NAMALWA (cell line): ENCODE measurements at regions not wholly inside any gene's neighbourhood (a gene's known extent, or its start where the extent isn't known, plus 50 kb on each side); places are given as distances from the start of the nearest gene placed in this dataset.

Experiments
- DNase-seq: peaks from one replicate; pipeline ENCODE4 v3.0.0-alpha.2; 2015; ENCODE audit warnings: low spot score

DNA sequence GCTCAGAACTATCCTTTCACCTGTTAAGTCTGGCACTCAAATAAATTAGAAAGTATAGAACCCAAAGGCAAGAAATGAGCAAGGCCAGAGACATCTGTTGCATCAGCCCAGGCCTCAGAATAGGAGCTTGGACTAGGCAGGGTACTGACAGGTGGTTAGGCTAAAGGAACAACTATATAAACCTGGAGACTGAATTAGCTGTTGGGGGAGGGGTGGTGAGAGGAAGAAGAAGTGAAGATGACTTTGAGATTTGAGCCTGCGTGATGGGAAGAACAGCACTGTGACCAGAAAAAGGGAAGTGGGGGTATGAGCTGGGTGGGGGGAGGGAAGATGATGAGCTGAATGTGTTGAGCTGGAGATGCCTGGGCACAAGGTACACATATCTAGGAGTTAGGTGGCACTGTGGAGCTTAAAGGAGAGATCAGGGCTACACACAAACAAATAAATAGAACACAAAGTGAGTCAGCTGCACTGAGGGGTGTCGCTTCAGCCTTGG lies 244.7 kb downstream of the PTEN start:
- peak; percentile 93 for DNase-seq

DNA sequence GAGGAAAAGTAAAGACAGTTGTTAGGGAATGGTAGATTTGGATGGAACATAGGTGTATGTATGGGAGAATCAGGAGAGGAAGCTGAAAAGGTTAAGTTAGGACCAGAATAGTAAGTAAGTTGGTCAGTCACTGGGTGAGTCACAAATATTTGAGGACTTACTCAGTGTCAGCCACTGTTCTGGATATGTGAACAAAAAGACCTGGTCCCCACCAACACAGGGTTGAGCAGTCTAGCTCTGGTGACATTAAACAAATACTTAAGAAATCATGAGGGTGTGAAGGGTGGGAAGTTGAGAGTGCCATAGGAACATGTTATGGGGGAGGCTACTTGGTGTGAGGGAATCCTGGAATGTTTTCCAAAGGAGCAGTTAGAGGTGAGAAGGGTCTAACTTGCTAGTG lies 246.9 kb downstream of the PTEN start:
- DNase-seq: no peak

DNA sequence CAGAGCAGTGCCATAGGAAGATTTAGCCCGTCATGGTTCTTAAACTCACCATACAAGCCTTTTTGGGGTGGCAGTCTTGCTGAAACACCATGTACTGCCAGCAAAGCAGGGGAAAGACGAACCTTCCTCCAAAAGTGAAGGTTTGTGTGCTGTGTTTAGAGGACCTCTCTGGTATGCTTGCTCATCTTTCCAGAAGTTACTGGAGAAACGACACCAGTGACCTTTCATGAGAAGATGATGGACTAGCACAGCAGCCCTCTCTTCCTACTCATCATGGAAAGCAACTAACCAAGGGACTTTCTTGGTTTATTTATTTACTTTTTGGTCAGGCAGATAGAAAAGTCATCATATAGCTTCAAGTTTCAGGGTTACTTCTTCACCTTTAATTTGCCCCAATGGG lies 247.4 kb downstream of the PTEN start:
- no peak for DNase-seq

- DNase-seq: no peak
Observed at GRCh38 chr10:88111294-88111693, 247.9 kb downstream of the PTEN start.

- peak; percentile 77 for DNase-seq
Observed at GRCh38 chr10:88113232-88113631, 249.8 kb downstream of the PTEN start.

DNA sequence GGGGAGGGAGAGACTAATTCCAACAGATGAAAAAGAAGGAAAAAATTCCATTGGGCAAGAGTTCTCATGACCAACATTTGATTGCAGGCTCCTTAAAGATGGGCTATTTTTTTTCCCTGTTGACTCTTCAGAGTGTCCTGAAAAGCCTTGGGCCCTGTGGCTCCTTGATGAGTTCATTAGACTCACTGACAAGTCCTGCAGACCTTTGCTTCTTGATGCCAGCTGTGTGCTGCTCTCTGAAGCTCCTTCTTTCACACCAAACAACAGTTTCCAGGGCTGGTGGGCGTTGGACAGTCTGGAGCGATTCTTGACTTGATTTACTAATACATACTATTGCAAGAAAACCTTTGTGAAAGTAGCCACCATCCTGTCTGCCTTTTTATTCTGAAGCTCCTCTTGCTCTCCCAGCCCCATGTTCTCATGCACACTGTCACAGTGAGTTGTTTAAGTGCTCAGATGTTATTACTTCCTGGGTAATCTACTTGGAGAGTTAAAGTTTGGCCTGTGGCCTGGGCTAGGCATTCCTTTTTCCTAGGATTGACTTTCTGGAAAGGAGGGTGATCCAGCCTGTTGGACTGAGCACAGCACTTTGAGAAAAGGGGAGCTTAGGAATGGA lies 250.3 kb downstream of the PTEN start:
- DNase-seq: peak; percentile 43

DNA sequence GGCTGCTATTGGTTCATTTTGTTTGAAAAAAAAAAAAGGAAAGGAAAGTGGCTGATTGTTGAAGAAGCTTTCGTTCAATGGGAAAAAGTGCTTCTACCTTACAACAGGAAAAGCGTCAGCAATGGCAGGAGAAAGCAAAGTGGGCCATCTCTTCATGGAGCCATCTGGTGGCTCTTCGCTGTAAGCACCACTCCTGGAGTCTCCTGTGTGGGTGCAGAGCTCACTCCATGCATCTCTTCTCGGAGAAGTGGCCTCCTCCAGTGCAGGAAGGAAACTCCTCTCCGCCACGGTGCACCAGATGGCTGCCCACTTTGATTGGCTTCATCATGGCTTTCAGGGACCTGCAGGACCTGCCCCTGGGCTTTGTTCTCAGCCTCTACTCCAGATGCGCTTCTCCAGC lies 250.9 kb downstream of the PTEN start:
- peak; percentile 82 for DNase-seq

GRCh38 chr10:88115407-88115806 lies 252.0 kb downstream of the PTEN start:
- DNase-seq: no peak

GRCh38 chr10:88115968-88116367 lies 252.5 kb downstream of the PTEN start:
- no peak for DNase-seq

DNA sequence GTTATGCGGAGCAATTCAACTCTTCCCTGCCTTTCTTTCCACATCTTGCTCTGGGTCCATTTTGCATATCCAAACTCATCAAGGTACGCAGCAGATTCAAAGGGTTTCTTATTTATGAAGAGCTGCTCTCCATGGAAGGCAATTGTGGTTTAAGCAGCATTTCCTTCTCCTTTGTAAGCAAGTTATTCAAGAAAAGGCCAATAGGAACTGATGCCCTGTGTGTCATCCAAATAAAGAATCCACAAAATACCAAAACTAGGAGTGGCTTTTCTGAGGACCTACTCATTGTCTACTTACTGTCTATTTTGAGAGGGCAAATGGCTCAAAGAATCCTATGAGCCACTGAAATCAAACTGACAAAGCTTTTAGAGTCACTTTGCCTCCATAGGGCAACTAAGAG lies 253.1 kb downstream of the PTEN start:
- no peak for DNase-seq

DNA sequence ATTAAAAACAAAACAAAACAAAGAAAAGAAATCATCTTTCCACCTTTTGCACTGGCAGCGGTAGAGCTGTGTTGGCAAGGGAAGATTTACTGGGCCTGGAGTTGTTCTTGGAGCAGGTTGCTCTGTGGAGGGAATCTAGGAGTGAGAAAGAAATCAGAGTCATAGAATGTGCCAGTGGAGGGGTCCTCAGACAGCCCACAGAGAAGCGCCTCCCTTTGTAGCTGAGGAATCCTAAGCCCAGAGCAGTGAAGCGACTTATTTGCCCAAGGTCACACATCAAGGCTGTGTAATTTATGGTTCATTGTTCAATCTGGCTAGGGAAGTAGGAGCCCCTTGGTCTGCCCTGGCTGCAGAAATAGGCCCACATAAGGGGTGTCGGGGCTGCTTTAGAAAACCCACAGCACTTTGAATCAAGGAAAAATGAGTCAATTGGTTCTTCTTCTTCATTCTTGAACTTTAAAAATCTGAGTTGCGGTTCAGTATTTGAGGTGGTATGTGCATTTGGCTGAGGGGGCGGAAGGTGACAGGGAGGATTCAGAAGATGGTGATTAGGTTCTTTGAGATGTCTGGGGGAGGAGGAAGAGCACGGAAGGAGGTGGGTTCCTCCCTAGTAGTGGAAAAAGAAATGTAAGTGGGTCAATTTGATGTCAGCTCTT lies 253.7 kb downstream of the PTEN start:
- no peak for DNase-seq

- DNase-seq: peak; percentile 38
Observed at GRCh38 chr10:88117869-88118632, 254.6 kb downstream of the PTEN start.

- DNase-seq: no peak
Observed at GRCh38 chr10:88118729-88119128, 255.3 kb downstream of the PTEN start.

GRCh38 chr10:88119160-88119559 lies 255.7 kb downstream of the PTEN start:
- no peak for DNase-seq

DNA sequence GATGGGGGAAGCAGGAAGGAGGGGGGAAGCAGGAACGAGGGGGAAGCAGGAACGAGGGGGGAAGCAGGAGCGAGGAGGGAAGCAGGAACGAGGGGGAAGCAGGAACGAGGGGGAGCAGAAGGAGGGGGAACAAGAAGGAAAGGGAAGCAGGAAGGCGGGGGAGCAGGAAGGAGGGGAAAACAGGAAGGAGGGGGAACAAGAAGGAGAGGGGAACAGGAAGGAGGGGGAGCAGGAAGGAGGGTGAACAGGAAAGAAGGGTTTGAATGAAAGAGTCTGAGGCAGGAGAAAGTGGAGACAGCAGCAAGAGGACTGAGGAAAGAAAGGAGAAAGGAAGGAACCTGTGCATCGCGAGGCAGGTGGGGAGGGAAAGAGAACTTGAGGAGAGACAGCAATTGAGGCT lies 256.6 kb downstream of the PTEN start:
- DNase-seq: no peak

DNA sequence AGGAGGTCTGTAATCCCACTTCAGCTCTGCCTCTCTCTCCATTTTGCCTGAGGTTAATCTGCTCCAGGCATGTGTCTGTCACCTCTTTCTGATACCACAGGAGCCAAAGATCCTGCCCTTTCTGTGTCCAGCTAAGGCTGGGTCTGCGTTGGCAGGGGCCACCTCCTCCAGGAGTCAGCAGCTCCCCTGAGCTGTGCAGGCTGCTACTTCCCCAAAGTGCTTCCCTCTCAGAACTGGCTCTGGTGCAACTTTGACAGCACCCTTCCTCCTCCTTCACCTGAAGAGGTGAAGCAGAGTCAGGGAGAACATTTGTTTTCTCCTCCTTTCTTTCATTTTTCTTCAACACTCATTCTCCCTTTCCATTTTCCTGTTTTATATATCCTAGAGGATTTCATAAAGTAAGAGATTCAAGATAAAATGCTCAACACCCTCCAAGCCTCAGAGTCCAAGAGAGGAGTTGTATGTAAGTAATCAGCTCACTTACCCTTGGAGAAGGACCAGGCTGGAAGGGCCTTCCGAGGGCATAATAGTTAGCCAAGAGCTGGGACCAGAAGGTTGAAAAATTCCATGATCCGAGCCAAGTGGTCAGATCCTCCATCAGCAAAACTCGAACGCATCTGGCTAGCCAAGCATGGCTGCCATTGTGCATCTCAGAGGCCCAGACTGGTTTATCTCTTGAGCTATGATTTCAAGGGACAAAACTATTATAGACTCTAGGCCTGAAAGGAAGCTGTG lies 257.3 kb downstream of the PTEN start:
- no peak for DNase-seq

GRCh38 chr10:88121361-88121760 lies 257.9 kb downstream of the PTEN start:
- DNase-seq: no peak

- no peak for DNase-seq
Observed at GRCh38 chr10:88122145-88122544, 258.7 kb downstream of the PTEN start.

GRCh38 chr10:88122576-88122975 lies 259.2 kb downstream of the PTEN start:
- no peak for DNase-seq

GRCh38 chr10:88125766-88126165 lies 262.3 kb downstream of the PTEN start:
- no peak for DNase-seq

- no peak for DNase-seq
Observed at GRCh38 chr10:88126699-88127098, 263.3 kb downstream of the PTEN start.

DNA sequence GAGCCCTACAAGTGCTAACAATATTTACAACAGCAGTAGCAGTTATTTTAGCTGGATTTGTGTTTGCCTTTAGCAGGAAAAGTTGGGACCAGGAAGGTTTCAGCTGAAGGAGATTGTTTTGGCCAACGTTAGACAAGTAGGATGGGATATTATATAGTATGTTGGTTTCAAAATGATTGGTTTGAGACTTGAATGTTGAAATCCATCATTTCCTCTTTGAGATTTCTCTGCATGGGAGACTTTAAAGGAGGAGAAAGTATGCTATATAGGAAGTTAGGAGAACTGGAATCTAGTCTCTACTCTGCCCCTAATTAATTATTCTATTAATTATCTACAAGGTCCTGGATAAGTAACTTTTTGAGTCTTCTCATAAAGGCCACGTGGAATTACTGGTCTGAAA lies 263.8 kb downstream of the PTEN start:
- DNase-seq: no peak

DNA sequence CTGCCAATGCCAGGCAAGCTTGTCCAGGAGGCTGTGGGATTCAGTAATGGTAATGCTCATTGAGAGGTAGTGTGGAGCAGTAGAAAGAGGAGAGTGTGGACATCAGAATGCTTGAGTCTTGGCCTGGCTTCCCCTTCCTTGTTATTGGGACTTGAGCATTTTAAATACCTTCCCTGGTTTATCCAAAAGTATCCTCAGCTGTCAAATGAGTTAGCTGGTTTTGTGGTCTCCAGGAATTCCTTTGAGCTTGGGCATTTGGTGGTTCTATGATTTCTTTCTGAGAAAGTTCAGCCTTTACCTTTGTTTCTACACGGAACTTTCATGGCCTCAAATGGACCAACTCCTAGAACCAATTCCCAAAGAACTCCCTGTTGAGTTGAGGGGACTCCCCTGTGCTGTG lies 264.3 kb downstream of the PTEN start:
- no peak for DNase-seq
